Type B pancreatic cell (in vitro differentiated cells): ENCODE measurements at regions not wholly inside any gene's neighbourhood (a gene's known extent, or its start where the extent isn't known, plus 50 kb on each side); places are given as distances from the start of the nearest gene placed in this dataset.
"Not testable (repeated sequence)": the region's sequence is repeated elsewhere in the genome, so short reads cannot be mapped to it uniquely, and the experiment has no call there.

Source experiments
- DNase-seq: peaks from one replicate; pipeline ENCODE4 v3.0.0; 2021; ENCODE audit warnings: mixed read lengths; ENCODE audit not compliant: unreplicated experiment; ENCODE audit errors: extremely low spot score
- H3K27ac Mint-ChIP-seq: 2 replicates; pipeline ENCODE4 v1.8.0; 2021; ENCODE audit warnings: mild to moderate bottlenecking, mixed read lengths
- H3K27me3 Mint-ChIP-seq: 2 replicates; pipeline ENCODE4 v1.8.0; 2021; ENCODE audit warnings: mixed read lengths
- H3K36me3 Mint-ChIP-seq: 2 replicates; pipeline ENCODE4 v1.8.0; 2021; ENCODE audit warnings: mixed read lengths
- H3K4me1 Mint-ChIP-seq: one replicate; pipeline ENCODE4 v1.8.0; 2021; ENCODE audit warnings: mixed read lengths; ENCODE audit not compliant: unreplicated experiment
- H3K4me3 Mint-ChIP-seq: 2 replicates; pipeline ENCODE4 v1.8.0; 2021; ENCODE audit warnings: mild to moderate bottlenecking, mixed read lengths
- H3K9me3 Mint-ChIP-seq: 2 replicates; pipeline ENCODE4 v1.8.0; 2021; ENCODE audit warnings: mixed read lengths
- CTCF ChIP-seq: fragments of 200-600 bp; sonication (generic); conservative IDR thresholded peaks from 2 replicates; pipeline ENCODE4 v1.5.0; 2021; ENCODE audit warnings: antibody characterized with exemption, mild to moderate bottlenecking

GRCh38 chrX:65871671-65872311 is 168.1 kb downstream of the VSIG4 start:
- Mint-ChIP-seq H3K27ac (no peak overlapping the region), H3K27me3 (no peaks in the 10 kb centered on the region), H3K36me3 (no peaks in the 10 kb centered on the region), H3K4me3 (no peak overlapping the region), H3K9me3 (no peaks in the 10 kb centered on the region), H3K4me1 (no peaks in the 10 kb centered on the region)
- DNase-seq = no peak
- no peak for TF ChIP-seq CTCF

DNA sequence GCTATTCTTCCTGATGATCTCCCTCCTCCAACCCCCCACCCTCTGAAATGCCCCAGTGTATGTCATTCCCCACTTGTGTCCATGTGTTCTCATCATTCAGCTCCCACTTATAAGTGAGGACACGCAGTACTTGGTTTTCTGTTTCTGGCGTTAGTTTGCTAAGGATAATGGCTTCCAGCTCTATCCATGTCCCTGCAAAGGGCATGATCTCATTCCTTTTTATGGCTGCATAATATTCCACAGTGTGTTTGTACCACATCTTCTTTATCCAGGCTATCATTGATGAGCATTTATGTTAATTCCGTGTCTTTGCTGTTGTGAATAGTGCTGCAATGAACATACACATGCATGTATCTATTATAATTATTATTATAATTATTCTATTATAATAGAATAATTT is 169.3 kb downstream of the VSIG4 start:
- H3K4me3 Mint-ChIP-seq, H3K27ac Mint-ChIP-seq, H3K9me3 Mint-ChIP-seq, H3K27me3 Mint-ChIP-seq, H3K36me3 Mint-ChIP-seq, H3K4me1 Mint-ChIP-seq, DNase-seq: not testable (repeated sequence)

- Mint-ChIP-seq H3K9me3 (no peaks in the 10 kb centered on the region), H3K4me3 (no peak overlapping the region), H3K27ac (no peak overlapping the region), H3K27me3 (no peaks in the 10 kb centered on the region), H3K36me3 (no peaks in the 10 kb centered on the region), H3K4me1 (no peaks in the 10 kb centered on the region)
- DNase-seq = no peak
- no peak for TF ChIP-seq CTCF
These were observed 173.1 kb downstream of the VSIG4 start for GRCh38 chrX:65866773-65867172.

DNA sequence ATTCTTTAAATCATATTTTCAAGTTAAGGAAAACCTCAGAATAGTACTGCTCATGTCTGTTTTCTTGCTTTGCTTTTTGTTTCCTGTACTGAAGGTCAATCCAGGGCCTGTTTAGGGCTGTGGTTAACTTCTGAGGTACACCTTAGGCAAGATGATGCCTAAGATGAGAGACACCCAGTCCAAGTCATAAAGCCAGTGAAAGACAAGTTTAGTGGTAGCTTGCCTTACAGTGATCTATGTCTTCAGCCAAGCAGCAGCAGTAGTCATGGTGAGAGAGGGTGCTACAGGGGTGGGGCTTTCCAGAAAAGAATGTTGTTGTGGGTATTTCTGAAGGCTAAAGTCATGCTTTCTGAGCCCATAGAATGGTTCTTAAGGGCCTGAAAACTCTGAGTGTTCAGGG is 173.7 kb downstream of the VSIG4 start:
- DNase-seq = no peak
- H3K36me3 Mint-ChIP-seq = no peaks in the 10 kb centered on the region
- no peak for TF ChIP-seq CTCF
- no peaks in the 10 kb centered on the region for H3K27me3 Mint-ChIP-seq
- no peak overlapping the region for H3K4me3 Mint-ChIP-seq
- no peaks in the 10 kb centered on the region for H3K4me1 Mint-ChIP-seq
- no peaks in the 10 kb centered on the region for H3K9me3 Mint-ChIP-seq
- no peak overlapping the region for H3K27ac Mint-ChIP-seq

DNA sequence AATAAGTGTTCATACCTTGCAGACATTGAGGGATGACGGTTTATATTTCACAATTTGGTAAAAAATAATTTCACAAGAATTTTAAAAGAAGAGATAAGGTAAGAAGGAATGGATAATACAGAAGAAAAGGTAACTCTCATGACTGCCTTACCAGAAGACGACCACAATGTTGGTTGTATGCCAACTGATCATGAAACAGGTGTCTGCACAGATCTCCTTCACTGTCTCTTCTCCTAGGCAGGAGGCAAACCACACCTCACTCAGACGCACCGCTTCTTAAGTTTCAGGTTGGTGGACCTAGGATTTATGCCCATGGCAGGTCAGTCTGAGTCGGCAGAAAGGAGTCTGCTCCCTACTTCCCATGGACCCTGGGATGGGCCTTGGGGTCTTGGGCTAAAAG is 177.2 kb downstream of the VSIG4 start:
- H3K9me3 Mint-ChIP-seq = no peaks in the 10 kb centered on the region
- H3K36me3 Mint-ChIP-seq = no peaks in the 10 kb centered on the region
- DNase-seq = no peak
- no peaks in the 10 kb centered on the region for H3K4me1 Mint-ChIP-seq
- TF ChIP-seq CTCF = no peak
- no peaks in the 10 kb centered on the region for H3K27me3 Mint-ChIP-seq
- H3K27ac Mint-ChIP-seq = no peak overlapping the region
- H3K4me3 Mint-ChIP-seq = no peak overlapping the region

- TF ChIP-seq CTCF = no peak
- Mint-ChIP-seq H3K4me3 (no peak overlapping the region), H3K36me3 (no peaks in the 10 kb centered on the region), H3K27ac (no peak overlapping the region), H3K4me1 (no peaks in the 10 kb centered on the region), H3K9me3 (no peaks in the 10 kb centered on the region), H3K27me3 (no peaks in the 10 kb centered on the region)
- no peak for DNase-seq
These were observed 180.6 kb downstream of the VSIG4 start for GRCh38 chrX:65859299-65859698.

DNA sequence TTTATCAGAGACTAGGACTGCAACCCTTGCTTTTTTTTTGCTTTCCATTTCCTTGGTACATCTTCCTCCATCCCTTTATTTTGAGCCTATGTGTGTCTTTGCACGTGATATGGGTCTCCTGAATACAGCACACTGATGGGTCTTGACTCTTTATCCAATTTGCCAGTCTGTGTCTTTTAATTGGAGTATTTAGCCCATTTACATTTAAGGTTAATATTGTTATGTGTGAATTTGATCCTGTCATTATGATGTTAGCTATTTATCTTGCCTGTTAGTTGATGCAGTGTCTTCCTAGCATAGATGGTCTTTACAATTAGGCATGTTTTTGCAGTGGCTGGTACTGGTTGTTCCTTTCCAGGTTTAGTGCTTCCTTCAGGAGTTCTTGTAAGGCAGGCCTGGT is 185.4 kb downstream of the VSIG4 start:
- H3K9me3 Mint-ChIP-seq, H3K27me3 Mint-ChIP-seq, H3K4me3 Mint-ChIP-seq, H3K36me3 Mint-ChIP-seq, DNase-seq, H3K27ac Mint-ChIP-seq, H3K4me1 Mint-ChIP-seq: not testable (repeated sequence)

DNA sequence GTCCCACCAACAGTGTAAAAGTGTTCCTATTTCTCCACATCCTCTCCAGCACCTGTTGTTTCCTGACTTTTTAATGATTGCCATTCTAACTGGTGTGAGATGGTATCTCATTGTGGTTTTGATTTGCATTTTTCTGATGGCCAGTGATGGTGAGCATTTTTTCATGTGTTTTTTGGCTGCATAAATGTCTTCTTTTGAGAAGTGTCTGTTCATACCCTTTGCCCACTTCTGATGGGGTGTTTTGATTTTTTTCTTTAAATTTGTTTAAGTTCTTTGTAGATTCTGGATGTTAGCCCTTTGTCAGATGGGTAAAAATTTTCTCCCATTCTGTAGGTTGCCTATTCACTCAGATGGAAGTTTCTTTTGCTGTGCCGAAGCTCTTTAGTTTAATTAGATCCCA is 183.9 kb downstream of the MSN start:
- not testable (repeated sequence) for H3K4me1 Mint-ChIP-seq, H3K27ac Mint-ChIP-seq, H3K36me3 Mint-ChIP-seq, H3K9me3 Mint-ChIP-seq, DNase-seq, H3K27me3 Mint-ChIP-seq, H3K4me3 Mint-ChIP-seq

DNA sequence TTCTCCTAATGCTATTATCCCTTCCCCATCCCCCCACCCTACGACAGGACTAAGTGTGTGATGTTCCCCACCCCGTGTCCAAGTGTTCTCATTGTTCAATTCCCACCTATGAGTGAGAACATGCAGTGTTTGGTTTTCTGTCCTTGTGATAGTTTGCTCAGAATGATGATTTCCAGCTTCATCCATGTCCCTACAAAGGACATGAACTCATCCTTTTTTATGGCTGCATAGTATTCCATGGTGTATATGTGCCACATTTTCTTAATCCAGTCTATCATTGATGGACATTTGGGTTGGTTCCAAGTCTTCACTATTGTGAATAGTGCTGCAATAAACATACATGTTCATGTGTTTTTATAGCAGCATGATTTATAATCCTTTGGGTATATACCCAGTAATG is 183.4 kb downstream of the MSN start:
- not testable (repeated sequence) for H3K27me3 Mint-ChIP-seq, H3K4me1 Mint-ChIP-seq, H3K9me3 Mint-ChIP-seq, DNase-seq, H3K4me3 Mint-ChIP-seq, H3K36me3 Mint-ChIP-seq, H3K27ac Mint-ChIP-seq
